Right forelimb (tissue), 1 donor: ENCODE measurements at regions not wholly inside any gene's neighbourhood (a gene's known extent, or its start where the extent isn't known, plus 50 kb on each side); places are given as distances from the start of the nearest gene placed in this dataset.

Experiments
- DNase-seq: peaks from one replicate; pipeline ENCODE4 v3.0.0-alpha.2; 2018

DNA sequence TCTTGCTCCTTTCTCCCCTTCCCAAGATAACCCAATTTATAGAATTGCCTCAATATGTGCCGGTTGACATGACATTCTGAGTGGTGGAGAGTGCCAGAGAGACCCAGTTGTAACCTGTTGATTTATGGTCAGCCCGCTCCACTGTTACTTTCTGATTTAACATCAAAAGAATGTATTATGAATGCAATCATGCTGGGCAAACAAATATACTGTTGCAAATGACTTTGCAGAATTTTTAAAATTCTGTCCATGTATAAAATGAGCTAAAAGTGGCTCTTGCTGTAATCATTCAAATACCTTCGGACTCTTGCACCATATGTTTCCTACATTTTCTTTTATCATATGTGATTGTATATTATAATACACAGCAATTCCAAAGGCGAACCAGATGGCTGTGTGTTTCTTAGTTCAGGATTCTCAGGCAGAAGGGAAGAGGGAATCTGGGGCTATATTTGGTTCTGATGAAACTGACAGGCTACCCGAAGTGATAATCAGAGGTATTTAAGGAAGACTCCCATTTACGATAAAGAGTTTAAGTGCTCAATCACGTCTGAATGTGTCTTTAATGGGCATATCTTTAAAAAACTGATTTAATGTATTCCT, 131.7 kb downstream of the CLCN4 start:
- no peak for DNase-seq

DNA sequence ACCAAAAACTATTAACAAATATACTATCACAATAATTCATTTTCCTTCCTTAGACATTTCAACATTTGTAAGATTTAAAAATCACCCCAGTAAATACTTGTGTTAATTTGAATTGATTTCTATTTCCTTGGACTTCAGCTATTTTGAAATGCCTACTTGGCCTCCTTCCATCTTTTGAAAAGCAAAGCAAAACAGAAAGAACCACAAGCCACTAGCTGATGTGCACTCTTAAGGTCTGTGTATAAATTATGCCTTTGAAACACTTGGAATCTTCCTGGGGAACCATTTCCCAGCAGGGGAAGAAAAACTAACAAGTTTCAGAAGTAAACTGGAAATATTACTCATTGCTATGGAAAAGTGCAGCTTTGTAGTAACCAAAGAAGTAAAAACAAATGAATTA, 139.8 kb downstream of the CLCN4 start:
- no peak for DNase-seq

DNA sequence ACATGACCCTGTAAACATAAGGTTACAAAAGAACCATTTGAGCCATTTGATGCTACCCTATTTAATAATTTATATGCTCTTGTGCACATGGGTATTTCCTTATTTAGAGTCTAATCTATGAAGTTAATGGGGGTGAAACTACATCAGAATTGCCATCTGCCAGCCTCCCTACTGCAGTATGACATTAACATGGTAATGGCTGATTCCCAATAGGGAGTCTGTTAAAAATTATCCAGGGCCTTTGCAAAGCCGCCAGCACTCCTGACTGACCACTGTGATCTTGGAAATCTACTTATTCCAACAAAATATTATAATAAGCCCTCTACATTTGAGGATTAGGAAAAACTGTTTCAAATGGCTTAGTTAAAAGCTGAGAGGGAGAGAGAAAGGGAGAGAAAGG, 153.7 kb downstream of the CLCN4 start:
- DNase-seq = no peak

DNA sequence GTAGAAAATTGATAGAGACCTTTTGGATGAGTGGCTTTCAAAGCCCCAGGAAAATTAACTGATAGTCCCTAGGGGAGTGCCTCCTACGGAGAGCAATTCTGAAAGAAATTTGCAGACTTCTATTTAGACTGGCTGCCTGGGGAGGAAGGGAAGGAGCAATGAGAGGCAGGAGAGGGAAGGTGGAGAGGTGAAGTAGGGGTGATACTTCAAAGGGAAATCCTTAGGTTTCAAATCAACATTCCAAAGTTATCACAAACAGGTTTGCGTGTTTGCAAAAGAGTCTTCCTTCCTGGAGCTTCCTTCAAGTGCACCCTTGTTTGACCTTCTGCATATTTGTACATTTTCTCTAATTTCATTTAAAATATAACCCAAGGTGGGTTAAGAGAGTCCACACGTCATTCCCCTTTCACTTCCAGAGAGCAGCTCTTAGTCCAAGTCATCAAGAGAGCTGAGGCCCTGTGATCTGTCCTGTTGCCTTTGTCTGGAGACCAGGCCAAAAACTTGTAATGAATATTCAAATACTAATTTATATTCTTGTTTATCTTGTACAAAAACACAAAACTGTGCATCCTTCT, 157.8 kb downstream of the CLCN4 start:
- DNase-seq = no peak

DNA sequence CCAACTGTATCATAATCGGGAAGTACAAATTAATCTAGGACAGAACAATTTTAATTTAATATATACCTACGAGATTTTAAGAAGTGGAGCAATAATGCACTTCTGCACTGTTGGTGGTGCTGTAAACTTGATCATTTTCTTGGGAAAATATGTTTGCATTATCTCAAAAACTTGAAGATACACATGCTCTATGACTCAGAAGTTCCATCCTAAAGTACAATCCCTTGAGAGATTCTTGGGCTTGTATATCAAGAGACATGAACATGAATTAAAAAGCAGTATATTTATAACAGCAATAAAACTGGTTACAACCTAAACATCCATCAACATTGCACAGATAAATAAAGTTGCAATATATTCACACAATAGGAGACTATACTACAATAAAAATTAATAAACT, 168.8 kb downstream of the CLCN4 start:
- DNase-seq = no peak

DNA sequence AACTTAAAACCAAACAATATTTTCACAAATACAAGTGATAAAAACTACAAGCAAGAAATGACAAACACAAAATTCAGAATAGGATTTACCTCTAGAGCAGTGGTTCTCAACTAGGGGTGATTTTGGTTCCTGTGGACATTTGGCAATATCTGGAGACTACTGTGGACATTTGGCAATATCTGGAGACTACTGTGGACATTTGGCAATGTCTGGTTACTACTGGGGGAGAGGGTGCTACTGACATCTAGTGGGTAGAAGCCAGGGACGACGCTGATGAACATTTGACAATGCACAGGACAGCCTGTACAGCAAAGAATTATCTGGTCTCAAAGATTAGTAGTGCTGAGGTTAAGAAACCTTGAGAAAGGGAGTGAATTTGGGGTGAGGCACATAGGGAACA, 169.8 kb downstream of the CLCN4 start:
- no peak for DNase-seq

DNA sequence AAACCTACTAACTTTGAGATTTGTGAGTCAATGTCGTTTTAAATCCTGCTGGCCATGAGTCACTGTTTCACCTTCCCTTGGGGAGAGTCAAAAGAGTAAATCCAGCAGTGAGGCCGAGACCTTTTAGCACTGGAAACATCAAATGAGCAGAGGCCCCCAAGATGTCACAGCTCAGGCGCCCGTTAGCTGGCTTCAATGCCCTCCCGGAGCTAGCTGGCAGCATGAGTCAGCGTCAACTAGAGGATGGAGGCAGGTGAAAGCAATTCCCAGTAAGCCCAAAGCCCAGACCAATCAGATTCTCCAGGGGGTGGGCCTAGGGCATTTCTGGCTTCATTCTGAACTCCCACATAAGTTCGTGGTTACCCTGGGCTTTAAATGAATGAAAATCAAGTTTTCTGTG, 170.9 kb downstream of the CLCN4 start:
- no peak for DNase-seq

DNA sequence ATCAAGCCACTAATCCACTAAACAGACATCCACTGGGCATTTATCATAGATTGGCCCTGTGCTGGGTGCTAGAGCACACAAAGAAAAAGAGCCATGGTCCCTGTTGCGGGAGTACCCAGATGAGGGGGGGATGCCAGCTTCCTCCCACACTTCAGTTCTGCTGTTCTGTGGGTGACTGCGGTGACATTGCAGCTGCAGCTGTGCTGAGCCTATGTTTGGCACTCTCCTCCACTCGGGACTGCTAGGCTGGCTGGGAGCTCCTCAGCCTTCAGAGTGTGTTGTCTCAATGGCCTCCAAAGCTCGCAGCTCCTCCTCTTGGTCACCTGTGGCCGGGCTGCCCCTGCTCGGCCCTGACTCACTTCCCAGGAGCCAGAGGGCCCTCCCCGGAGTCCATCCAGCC, 173.2 kb downstream of the CLCN4 start:
- no peak for DNase-seq

DNA sequence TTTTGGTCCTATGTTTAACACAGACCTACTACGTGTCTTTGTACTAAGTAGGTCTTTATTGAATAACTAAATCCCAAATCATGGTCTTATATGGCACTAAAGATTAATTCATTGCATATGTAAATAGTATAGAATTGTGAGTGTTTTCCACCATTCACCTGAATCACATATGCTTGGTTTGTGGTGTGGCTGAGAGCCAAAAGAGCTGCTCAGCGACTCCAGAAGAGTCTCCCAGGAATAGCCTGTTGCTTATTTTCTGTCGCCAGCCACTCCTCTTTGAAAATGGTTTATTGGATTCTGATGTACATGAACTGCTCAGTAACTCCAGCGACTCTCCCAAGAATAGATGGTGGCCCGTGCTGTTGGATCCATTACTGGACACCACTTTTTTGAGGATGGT, 184.5 kb downstream of the CLCN4 start:
- no peak for DNase-seq

DNA sequence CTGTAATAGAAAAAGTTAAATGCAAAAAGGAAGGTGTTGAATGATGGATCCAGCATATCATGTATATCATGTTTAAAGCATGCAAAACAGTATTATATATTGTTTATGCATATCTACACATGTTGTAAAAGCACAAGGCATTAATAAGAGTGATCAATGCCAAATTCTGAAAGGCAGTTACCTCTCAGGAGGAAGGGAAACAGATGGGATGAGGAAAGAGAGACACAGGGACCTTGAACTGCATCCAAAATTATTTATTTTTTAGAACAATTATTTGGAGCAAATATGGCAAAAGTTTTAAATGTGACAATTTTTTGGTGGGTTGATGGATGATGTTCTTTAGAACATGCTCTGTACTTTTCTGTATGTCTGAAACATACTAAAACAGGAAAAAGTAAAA, 193.4 kb downstream of the CLCN4 start:
- no peak for DNase-seq

DNA sequence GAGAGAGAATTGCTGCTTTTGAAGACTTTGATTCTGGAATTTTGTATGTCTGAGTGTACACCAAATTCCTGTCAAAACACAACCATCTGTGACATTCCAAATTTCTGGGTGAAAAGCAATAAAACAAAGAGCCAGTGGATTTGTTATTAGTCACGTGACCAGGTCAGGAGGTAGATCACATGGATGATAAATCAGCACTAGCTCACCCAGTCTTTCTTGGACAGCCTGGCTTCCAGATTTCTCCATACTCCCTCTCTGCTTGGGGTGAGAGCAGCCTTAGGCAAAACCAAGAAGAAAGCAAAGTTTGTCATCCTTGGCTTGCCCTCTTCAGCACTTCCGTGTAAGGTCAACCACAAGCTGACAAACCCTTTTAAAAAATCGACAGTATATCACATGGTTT, 194.2 kb downstream of the CLCN4 start:
- no peak for DNase-seq

DNA sequence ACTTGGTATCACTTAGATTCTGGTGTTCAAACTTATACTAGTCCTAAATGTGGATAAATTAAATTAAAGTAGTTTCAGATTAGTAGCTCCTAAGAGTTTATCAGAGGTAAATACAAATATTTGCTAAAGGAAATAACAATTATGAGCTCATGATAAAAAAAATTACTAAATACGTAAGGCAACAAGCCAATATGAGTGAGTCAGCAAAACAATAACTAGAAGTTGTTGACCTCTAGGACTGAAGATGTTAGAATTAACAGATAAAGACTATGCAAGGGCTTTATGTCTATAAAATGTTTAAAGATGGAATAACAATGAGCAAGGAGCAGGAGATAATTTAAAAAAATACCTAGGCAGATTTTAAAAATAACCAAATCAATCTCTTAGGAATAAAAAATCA, 195.8 kb downstream of the CLCN4 start:
- DNase-seq = no peak

DNA sequence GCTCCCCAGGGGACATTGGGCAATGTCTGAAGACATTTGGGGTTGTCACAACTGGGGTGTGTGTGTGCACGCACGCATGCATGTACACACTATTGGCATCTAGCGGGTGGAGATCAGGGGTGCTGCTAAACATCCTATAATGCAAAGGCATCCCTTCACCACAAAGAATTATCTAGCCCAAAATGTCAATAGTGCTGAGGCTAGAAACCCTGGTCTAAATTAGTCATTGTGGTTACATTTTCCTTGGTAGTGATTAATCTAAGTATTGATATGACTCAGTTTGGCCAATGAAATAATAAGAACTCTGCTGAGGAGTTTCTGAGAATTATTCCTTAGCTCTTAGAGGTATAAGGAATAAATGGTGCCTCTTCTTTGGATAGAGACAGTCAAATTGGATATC, 200.2 kb downstream of the CLCN4 start:
- DNase-seq = no peak

DNA sequence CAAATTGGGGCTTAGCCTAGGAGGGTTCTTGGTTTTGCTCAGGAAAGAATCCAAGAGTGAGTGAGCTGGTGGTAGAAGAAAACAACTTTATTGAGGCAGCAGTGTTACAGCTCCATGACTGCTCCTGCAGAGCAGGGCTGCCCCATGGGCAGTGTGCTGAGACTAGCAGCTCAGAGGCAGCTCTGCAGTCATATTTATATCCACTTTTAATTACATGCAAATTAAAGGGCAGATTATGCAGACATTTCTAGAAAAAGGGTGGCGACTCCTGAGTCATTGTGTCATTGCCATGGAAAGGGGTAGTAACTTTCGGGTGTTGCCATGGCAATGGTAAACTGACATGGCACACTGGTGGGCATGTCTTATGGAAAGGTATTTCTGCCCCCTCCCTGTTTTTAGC, 202.2 kb downstream of the CLCN4 start:
- no peak for DNase-seq

DNA sequence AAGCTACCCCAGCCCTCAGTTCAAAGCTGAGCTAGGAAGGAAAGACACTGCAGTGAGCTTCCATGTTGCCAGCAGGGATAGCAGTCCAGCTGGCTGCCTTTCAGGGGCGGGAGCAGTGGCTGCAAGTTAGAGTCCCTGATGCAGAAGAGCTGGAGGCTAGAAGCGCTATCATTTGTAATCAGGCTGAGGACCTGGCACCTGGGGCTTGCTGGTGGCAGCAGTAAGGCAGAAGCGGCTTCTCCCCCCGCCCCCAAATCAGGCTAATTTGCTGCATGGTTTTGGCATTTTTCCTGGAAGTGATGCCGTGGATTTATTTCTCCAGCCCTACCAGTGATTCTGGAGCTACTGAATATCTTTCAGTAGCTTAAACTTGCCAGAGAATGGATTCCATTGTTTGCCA, 203.3 kb downstream of the CLCN4 start:
- DNase-seq = peak; percentile 49

DNA sequence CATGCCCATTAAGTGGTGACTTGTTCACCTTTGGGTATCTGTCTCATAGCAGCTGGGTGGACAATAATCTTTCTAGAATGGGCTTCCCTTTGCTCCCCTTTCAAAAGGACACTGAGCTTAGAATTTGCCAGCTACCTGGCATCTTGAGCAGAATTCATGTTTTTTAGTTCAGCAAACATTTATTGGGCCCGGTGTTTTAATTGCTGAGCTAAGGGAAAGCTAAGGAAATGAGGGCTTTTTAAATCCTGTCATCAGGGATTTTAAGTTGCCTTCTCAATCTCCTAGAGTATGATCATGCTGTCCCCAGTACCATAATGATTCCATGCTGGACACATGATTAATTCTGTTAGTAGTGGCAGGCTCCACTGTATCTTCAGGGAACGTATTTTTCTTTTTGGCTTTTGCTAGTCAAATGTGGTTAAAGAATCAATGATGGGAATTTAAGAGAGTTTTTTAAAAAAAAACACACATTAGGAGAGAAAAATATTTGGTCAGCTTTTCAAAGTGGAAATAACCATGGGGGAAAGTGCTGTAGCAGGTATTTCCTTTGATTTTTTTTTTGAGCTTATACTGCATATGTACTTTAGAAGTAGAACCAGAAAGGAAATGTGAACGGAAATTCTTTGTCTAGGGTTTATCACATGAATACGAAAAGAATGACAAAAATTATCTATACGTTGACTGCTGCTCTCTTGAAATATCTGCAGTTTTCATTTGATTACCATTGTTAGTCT, 208.9 kb downstream of the CLCN4 start:
- no peak for DNase-seq

DNA sequence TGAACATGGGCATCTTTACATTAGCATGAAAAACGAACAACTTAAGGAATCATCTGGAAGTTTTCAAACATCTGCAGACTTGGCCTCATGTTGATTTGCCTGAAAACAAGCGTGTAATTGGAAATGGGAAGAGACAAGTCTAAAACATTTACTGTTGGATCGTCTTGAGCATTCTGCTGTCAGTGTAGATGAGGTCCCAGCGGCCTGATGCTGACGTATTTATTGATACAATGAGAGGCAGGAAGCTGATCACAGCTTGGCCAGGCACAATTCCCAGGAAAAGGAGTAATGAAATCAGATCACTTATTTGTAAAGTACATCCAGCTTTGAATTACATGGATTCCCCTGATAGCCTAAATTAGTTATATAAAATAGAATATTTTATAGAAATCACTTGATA, 210.6 kb downstream of the CLCN4 start:
- DNase-seq = peak; percentile 48

DNA sequence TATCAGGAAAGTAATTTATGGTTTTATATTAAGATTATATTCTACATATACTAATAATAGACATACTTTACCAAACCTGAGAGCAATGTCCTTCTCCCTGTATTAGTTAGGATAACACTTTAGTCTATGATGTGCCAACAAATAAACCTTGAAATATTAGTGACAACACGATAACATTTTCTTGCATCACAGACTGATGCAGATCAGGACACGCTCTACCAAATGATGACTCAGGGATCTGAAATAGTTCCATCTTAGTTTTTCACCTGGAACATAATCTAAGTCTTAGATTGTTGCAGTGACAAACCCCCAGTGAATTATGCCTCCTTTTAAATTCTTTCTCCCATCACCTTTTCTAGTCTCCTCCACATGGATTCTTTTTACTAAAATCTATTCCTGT, 214.2 kb downstream of the CLCN4 start:
- DNase-seq = no peak

DNA sequence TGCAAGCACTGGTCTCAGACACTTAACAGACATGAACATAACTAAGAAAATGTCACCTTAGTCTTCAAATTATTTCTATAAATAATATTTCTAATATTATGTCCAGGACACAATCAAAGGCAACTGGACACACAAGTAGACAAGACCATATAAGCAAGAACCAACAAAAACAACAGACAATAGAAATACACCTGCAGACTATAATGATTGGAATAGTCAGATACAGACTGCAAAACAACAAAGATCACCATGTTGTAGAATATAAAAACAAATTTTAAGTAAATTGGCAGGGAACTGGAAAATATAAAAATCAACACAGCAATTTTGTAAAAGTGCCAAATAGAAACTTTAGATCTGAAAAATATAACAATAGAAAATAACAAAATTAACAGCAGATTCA, 220.7 kb downstream of the CLCN4 start:
- DNase-seq = no peak

DNA sequence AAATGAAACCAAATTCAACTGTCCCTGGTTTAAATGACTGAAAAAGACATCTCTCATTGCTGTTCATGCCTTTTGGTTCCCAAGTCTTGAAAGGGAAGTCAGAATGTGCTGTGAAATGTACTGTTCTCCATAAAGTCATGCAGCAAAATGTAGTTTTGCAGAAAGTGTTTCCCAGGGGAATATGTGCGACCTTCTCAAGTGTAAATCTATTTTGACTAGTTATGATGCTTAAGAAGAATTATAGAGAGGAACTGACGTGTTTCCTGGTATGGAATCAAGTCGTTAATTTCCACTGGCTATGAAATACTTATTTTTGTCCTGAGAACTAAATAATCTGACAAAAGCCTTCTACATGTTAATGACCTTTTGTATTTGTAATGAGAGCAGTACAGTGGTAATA, 223.1 kb downstream of the CLCN4 start:
- no peak for DNase-seq

DNA sequence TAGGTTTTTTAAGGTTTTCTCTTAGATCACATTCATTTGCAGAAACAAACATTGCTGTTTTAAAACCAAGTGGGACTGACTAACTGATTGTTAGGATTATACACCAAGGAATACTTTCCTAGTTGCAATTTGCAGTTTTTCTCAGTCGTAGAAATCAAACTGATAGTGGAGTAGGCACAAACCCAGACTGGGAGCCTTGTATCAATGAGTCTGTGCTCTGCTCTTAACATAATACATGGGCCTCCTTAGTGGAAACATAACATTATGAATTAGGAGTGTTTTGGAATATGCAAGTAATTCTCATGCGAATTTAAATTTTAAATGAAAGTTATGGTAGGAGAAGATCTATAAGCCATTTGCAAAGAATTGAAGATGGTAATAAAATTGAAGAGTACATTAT, 223.5 kb downstream of the CLCN4 start:
- no peak for DNase-seq

DNA sequence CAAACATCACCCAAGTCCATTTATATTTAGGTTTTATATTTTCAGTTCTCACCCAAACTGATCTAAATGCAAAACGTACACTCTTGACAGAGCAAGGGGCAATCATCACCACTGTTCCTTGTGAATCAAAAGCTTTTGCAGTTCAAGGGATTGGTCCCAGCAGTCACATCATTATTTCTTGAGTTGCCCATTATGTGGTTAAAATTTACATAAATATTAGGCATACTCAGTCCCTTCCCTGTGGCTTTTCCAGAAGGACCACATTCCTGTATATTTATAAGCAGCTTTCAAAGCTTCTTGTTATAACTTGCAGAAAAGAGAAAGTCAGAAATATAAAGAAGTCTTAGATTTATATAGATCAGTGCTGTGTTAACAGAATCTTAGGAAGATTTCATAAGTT, 224.4 kb downstream of the CLCN4 start:
- no peak for DNase-seq

DNA sequence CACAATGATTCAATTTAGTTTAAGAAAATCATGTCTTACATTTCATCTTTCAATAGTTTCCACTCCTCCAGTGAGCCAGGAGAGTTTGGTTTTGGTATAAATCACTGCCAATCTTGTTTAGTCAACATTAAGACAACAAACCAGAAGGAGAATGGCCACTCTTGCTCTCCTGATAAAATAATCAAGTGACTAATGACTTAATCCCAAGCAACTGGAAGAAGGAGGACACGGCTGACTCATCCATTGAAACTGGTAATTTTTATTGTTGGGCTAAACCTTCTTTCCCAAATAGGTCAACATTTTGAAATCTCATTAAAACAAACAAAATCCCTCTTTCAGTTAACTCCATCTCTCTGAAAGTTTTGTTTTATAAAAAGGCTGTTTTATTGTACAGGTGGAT, 230.2 kb downstream of the CLCN4 start:
- no peak for DNase-seq

DNA sequence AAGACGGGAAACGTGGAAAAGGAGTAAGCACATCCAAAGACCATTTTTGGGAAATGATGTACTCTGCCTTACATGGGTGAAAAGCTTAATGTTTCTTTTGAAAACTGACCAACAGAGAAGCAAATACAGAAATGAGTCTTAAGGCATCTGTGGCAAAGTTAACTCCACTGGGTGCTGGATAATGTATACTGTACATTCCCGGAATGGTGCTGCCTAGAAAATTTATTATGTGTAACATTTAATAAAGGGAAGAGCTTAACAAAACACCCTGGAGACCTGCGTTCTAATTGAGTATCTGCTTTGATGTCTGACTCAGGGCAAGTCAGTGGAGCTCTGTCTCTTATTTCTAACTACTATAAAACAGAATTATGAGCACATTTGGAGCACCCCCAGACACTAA, 230.2 kb downstream of the MID1 start:
- no peak for DNase-seq

DNA sequence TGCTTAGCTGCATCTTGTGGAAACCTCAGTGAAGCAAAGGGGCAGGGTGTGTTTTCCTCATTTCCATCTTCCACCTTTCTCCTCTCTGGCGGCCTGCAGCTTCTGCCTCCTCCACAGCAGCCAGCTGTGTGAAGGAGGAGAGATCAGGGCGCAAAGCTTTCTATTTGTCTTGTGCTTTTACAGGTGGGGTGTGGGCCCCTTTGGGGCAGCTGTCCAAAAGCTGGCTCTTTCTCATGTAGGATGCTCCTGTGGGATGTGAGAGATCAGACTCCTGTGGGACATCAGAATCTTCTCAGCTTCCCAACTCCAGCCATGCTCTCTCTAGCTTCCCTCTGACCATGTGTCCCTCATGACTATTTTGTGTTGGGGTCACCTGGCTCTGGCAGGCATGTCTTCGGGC, 227.1 kb downstream of the MID1 start:
- no peak for DNase-seq
